ENCODE measurements at regions not wholly inside any gene's neighbourhood (a gene's known extent, or its start where the extent isn't known, plus 50 kb on each side); places are given as distances from the start of the nearest gene placed in this dataset.
"Not testable (repeated sequence)": the region's sequence is repeated elsewhere in the genome, so short reads cannot be mapped to it uniquely, and the experiment has no call there.

GRCh38 chr19:40940771-40941170 is 50.3 kb upstream of the CYP2B6 start:
- H2AK5ac ChIP-seq (ENCODE audit: low read length); H3K56ac ChIP-seq (ENCODE audit: low read length); H3K4ac ChIP-seq (ENCODE audit: low read depth, low read length); H2BK15ac ChIP-seq (replicated peaks; ENCODE audit: low read depth); DNase-seq; H3K23ac ChIP-seq (ENCODE audit: low read length); H3K4me3 ChIP-seq (ENCODE audit: low read length); H3K36me3 ChIP-seq (ENCODE audit: control insufficient read depth, insufficient read depth, low read length); H3K79me2 ChIP-seq (ENCODE audit: control insufficient read depth, insufficient read depth, low read length); H2BK5ac ChIP-seq (ENCODE audit: low read length); H3K4me2 ChIP-seq (ENCODE audit: low read length); H4K5ac ChIP-seq (ENCODE audit: low read length); H3K27ac ChIP-seq (ENCODE audit: low read depth, low read length); H3K79me1 ChIP-seq (ENCODE audit: low read length); H4K8ac ChIP-seq (ENCODE audit: low read depth, low read length); H3K4me1 ChIP-seq (ENCODE audit: control insufficient read depth, low read depth, low read length); H2BK120ac ChIP-seq (ENCODE audit: low read depth, low read length); H3K27me3 ChIP-seq (ENCODE audit: insufficient read depth, low read length, poor library complexity); H3K9ac ChIP-seq (ENCODE audit: low read length); H3K18ac ChIP-seq (ENCODE audit: low read length): not testable (repeated sequence)
- no CpG with 5 or more reads among the region's 3 CpGs for WGBS (ENCODE audit: extremely low coverage, insufficient coverage, low lambda C conversion rate)

GRCh38 chr19:40938007-40938406 is 53.1 kb upstream of the CYP2B6 start:
- not testable (repeated sequence) for H3K27ac ChIP-seq (ENCODE audit: low read depth, low read length); H3K23ac ChIP-seq (ENCODE audit: low read length); H3K27me3 ChIP-seq (ENCODE audit: insufficient read depth, low read length, poor library complexity); H4K5ac ChIP-seq (ENCODE audit: low read length); H2BK15ac ChIP-seq (replicated peaks; ENCODE audit: low read depth); H3K9ac ChIP-seq (ENCODE audit: low read length); H2AK5ac ChIP-seq (ENCODE audit: low read length); H2BK5ac ChIP-seq (ENCODE audit: low read length); H3K4ac ChIP-seq (ENCODE audit: low read depth, low read length); H3K56ac ChIP-seq (ENCODE audit: low read length); H3K4me1 ChIP-seq (ENCODE audit: control insufficient read depth, low read depth, low read length); H4K8ac ChIP-seq (ENCODE audit: low read depth, low read length); H2BK120ac ChIP-seq (ENCODE audit: low read depth, low read length); H3K36me3 ChIP-seq (ENCODE audit: control insufficient read depth, insufficient read depth, low read length); DNase-seq; H3K18ac ChIP-seq (ENCODE audit: low read length); H3K4me3 ChIP-seq (ENCODE audit: low read length); H3K79me1 ChIP-seq (ENCODE audit: low read length); H3K4me2 ChIP-seq (ENCODE audit: low read length); H3K79me2 ChIP-seq (ENCODE audit: control insufficient read depth, insufficient read depth, low read length)
- no CpG with 5 or more reads among the region's 2 CpGs for WGBS (ENCODE audit: extremely low coverage, insufficient coverage, low lambda C conversion rate)

- H3K79me2 ChIP-seq (ENCODE audit: control insufficient read depth, insufficient read depth, low read length) = no peaks in the 10 kb centered on the region
- H3K9ac ChIP-seq (ENCODE audit: low read length) = no peak overlapping the region
- no peak overlapping the region for H4K8ac ChIP-seq (ENCODE audit: low read depth, low read length)
- H3K23ac ChIP-seq (ENCODE audit: low read length) = no peak overlapping the region
- WGBS (ENCODE audit: extremely low coverage, insufficient coverage, low lambda C conversion rate) = no CpG with 5 or more reads among the region's 3 CpGs
- H3K4me2 ChIP-seq (ENCODE audit: low read length) = no peak overlapping the region
- no peak overlapping the region for H2BK120ac ChIP-seq (ENCODE audit: low read depth, low read length)
- no peak overlapping the region for H3K27ac ChIP-seq (ENCODE audit: low read depth, low read length)
- H3K27me3 ChIP-seq (ENCODE audit: insufficient read depth, low read length, poor library complexity) = no peaks in the 10 kb centered on the region
- no peak overlapping the region for H3K4me3 ChIP-seq (ENCODE audit: low read length)
- H3K18ac ChIP-seq (ENCODE audit: low read length) = no peak overlapping the region
- H3K36me3 ChIP-seq (ENCODE audit: control insufficient read depth, insufficient read depth, low read length) = no peaks in the 10 kb centered on the region
- no peak overlapping the region for H3K56ac ChIP-seq (ENCODE audit: low read length)
- H2BK15ac ChIP-seq (replicated peaks; ENCODE audit: low read depth) = no peak overlapping the region
- DNase-seq = no peak
- no peak overlapping the region for H3K4ac ChIP-seq (ENCODE audit: low read depth, low read length)
- no peak overlapping the region for H2AK5ac ChIP-seq (ENCODE audit: low read length)
- no peaks in the 10 kb centered on the region for H3K79me1 ChIP-seq (ENCODE audit: low read length)
- no peak overlapping the region for H2BK5ac ChIP-seq (ENCODE audit: low read length)
- H4K5ac ChIP-seq (ENCODE audit: low read length) = no peak overlapping the region
- H3K4me1 ChIP-seq (ENCODE audit: control insufficient read depth, low read depth, low read length) = no peaks in the 10 kb centered on the region
These were observed 54.3 kb upstream of the CYP2B6 start for GRCh38 chr19:40936755-40937154.

- H3K56ac ChIP-seq (ENCODE audit: low read length) = no peak overlapping the region
- no peak overlapping the region for H2BK5ac ChIP-seq (ENCODE audit: low read length)
- no peak overlapping the region for H3K4me2 ChIP-seq (ENCODE audit: low read length)
- no peaks in the 10 kb centered on the region for H3K4me1 ChIP-seq (ENCODE audit: control insufficient read depth, low read depth, low read length)
- H3K4ac ChIP-seq (ENCODE audit: low read depth, low read length) = no peak overlapping the region
- H3K27ac ChIP-seq (ENCODE audit: low read depth, low read length) = no peak overlapping the region
- H3K27me3 ChIP-seq (ENCODE audit: insufficient read depth, low read length, poor library complexity) = no peaks in the 10 kb centered on the region
- H3K79me2 ChIP-seq (ENCODE audit: control insufficient read depth, insufficient read depth, low read length) = no peaks in the 10 kb centered on the region
- H2AK5ac ChIP-seq (ENCODE audit: low read length) = no peak overlapping the region
- H3K4me3 ChIP-seq (ENCODE audit: low read length) = no peak overlapping the region
- H3K36me3 ChIP-seq (ENCODE audit: control insufficient read depth, insufficient read depth, low read length) = no peaks in the 10 kb centered on the region
- no peak overlapping the region for H3K9ac ChIP-seq (ENCODE audit: low read length)
- no peak overlapping the region for H3K18ac ChIP-seq (ENCODE audit: low read length)
- no peak overlapping the region for H2BK15ac ChIP-seq (replicated peaks; ENCODE audit: low read depth)
- no peaks in the 10 kb centered on the region for H3K79me1 ChIP-seq (ENCODE audit: low read length)
- WGBS (ENCODE audit: extremely low coverage, insufficient coverage, low lambda C conversion rate) = no CpG with 5 or more reads among the region's 5 CpGs
- peak; percentile 83 for DNase-seq
- H2BK120ac ChIP-seq (ENCODE audit: low read depth, low read length) = no peak overlapping the region
- H3K23ac ChIP-seq (ENCODE audit: low read length) = no peak overlapping the region
- no peak overlapping the region for H4K5ac ChIP-seq (ENCODE audit: low read length)
- no peak overlapping the region for H4K8ac ChIP-seq (ENCODE audit: low read depth, low read length)
These were observed 51.0 kb upstream of the CYP2A7 start for GRCh38 chr19:40933025-40933424.

GRCh38 chr19:40932008-40932959 is 50.3 kb upstream of the CYP2A7 start:
- H3K4me1 ChIP-seq (ENCODE audit: control insufficient read depth, low read depth, low read length) = no peaks in the 10 kb centered on the region
- no peaks in the 10 kb centered on the region for H3K79me2 ChIP-seq (ENCODE audit: control insufficient read depth, insufficient read depth, low read length)
- no peak overlapping the region for H2BK15ac ChIP-seq (replicated peaks; ENCODE audit: low read depth)
- H3K23ac ChIP-seq (ENCODE audit: low read length) = no peak overlapping the region
- no CpG with 5 or more reads among the region's 10 CpGs for WGBS (ENCODE audit: extremely low coverage, insufficient coverage, low lambda C conversion rate)
- H2BK120ac ChIP-seq (ENCODE audit: low read depth, low read length) = no peak overlapping the region
- no peak overlapping the region for H3K18ac ChIP-seq (ENCODE audit: low read length)
- no peak overlapping the region for H3K4me2 ChIP-seq (ENCODE audit: low read length)
- H3K4ac ChIP-seq (ENCODE audit: low read depth, low read length) = no peak overlapping the region
- no peak overlapping the region for H2AK5ac ChIP-seq (ENCODE audit: low read length)
- no peaks in the 10 kb centered on the region for H3K36me3 ChIP-seq (ENCODE audit: control insufficient read depth, insufficient read depth, low read length)
- H3K79me1 ChIP-seq (ENCODE audit: low read length) = no peaks in the 10 kb centered on the region
- no peak overlapping the region for H3K9ac ChIP-seq (ENCODE audit: low read length)
- no peak overlapping the region for H4K8ac ChIP-seq (ENCODE audit: low read depth, low read length)
- DNase-seq = no peak
- no peak overlapping the region for H2BK5ac ChIP-seq (ENCODE audit: low read length)
- H3K56ac ChIP-seq (ENCODE audit: low read length) = no peak overlapping the region
- H3K27me3 ChIP-seq (ENCODE audit: insufficient read depth, low read length, poor library complexity) = no peaks in the 10 kb centered on the region
- no peak overlapping the region for H4K5ac ChIP-seq (ENCODE audit: low read length)
- H3K4me3 ChIP-seq (ENCODE audit: low read length) = no peak overlapping the region
- H3K27ac ChIP-seq (ENCODE audit: low read depth, low read length) = no peak overlapping the region

Measured in mesendoderm (in vitro differentiated cells).